Mesothelial cell of epicardium (in vitro differentiated cells): ENCODE measurements at regions not wholly inside any gene's neighbourhood (a gene's known extent, or its start where the extent isn't known, plus 50 kb on each side); places are given as distances from the start of the nearest gene placed in this dataset.

Experiments
- DNase-seq, 2 experiments: peaks; one replicate each; pipeline ENCODE4 v3.0.0; 2021; ENCODE audit warnings: low spot score in 2 of 2; ENCODE audit not compliant: unreplicated experiment in 2 of 2
- H3K27ac Mint-ChIP-seq: 2 replicates; pipeline ENCODE4 v1.8.0; 2021; ENCODE audit warnings: mixed read lengths
- H3K27me3 Mint-ChIP-seq: 2 replicates; pipeline ENCODE4 v1.8.0; 2021; ENCODE audit warnings: low read depth, mixed read lengths
- H3K36me3 Mint-ChIP-seq: 2 replicates; pipeline ENCODE4 v1.8.0; 2021; ENCODE audit warnings: mixed read lengths
- H3K4me1 Mint-ChIP-seq: 2 replicates; pipeline ENCODE4 v1.8.0; 2021; ENCODE audit warnings: mixed read lengths
- H3K4me3 Mint-ChIP-seq: 2 replicates; pipeline ENCODE4 v1.8.0; 2021; ENCODE audit warnings: mild to moderate bottlenecking, moderate library complexity, mixed read lengths
- H3K9me3 Mint-ChIP-seq: 2 replicates; pipeline ENCODE4 v1.8.0; 2021; ENCODE audit warnings: mixed read lengths
- CTCF ChIP-seq: fragments of 200-600 bp; sonication (generic); IDR thresholded peaks from one replicate; pipeline ENCODE4 v1.5.0; 2021; ENCODE audit warnings: antibody characterized with exemption; ENCODE audit not compliant: unreplicated experiment

- peak overlapping the region; percentile 32 for H3K27ac Mint-ChIP-seq
- no peaks in the 10 kb centered on the region for H3K27me3 Mint-ChIP-seq
- no peak for DNase-seq
- H3K4me3 Mint-ChIP-seq: no peak overlapping the region
- TF ChIP-seq CTCF: no peak
- H3K4me1 Mint-ChIP-seq: peaks cover 38% of the 10 kb centered on the region
- H3K9me3 Mint-ChIP-seq: peaks cover 8% of the 10 kb centered on the region
- no peaks in the 10 kb centered on the region for H3K36me3 Mint-ChIP-seq
These were observed 1083.8 kb upstream of the NUDT12 start for GRCh38 chr5:104646416-104646815.

DNA sequence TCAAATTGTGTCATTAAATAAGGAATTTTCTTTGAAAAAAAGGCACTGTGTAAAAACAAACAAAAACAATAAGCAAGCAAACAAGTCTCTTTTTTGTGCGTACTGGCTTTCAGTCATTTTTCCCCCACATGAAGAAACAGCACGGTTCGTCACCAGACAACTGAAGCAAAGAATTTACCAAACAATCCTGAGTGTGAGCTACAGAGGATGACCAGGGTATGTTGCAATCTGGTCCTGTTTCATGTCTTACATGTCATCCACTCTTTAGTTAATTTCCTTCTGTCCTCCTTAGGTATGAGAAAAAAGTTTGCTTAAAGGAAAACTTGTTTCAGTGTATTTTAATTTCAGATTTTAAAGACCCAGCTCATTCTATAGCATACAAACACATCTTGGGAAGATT lies 1080.7 kb upstream of the NUDT12 start:
- TF ChIP-seq CTCF: no peak
- no peak overlapping the region for H3K4me3 Mint-ChIP-seq
- no peaks in the 10 kb centered on the region for H3K27me3 Mint-ChIP-seq
- H3K9me3 Mint-ChIP-seq: peaks cover 8% of the 10 kb centered on the region
- no peak for DNase-seq
- no peak overlapping the region for H3K27ac Mint-ChIP-seq
- peaks cover 43% of the 10 kb centered on the region for H3K4me1 Mint-ChIP-seq
- no peaks in the 10 kb centered on the region for H3K36me3 Mint-ChIP-seq

DNA sequence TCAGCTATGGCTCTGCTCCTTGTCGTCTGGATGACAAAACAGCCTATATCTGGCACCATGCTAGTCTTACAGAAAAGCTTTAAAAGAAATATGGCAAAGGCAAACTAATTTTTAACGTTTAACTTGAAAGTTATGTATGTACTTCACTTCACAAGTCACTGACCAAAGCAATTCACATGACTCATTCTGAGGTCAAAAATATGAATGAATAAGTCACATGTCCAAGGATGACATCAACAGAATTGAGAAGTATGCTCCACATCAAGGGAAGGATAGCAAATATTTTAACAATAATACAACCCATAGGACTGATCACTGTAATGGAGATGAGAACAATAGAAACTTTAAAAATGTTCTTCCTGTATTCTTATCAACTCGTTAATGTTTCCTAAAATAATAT lies 1072.6 kb upstream of the NUDT12 start:
- no peak overlapping the region for H3K27ac Mint-ChIP-seq
- H3K36me3 Mint-ChIP-seq: no peaks in the 10 kb centered on the region
- H3K27me3 Mint-ChIP-seq: no peaks in the 10 kb centered on the region
- no peak for TF ChIP-seq CTCF
- no peak for DNase-seq
- no peak overlapping the region for H3K4me3 Mint-ChIP-seq
- peaks cover 3% of the 10 kb centered on the region for H3K9me3 Mint-ChIP-seq
- peaks cover 4% of the 10 kb centered on the region for H3K4me1 Mint-ChIP-seq

DNA sequence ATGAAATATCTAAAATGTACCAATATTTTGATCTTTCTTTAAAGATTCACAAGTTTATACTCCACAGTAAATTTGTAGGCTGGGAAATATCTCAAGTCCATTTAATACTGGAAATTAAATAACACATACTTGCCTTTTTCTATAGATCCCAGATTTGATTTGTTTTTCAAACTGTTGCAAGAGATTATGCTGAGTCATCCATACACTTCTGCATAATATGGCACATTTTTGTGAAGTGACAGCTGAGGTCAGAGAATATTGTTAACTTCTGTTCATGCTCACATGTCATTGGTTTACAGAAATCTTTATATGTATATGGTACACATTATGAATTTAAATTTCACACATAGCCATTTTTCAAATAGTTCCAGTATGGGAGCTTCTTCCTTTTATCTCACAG lies 1066.3 kb upstream of the NUDT12 start:
- no peak overlapping the region for H3K27ac Mint-ChIP-seq
- no peak overlapping the region for H3K4me3 Mint-ChIP-seq
- no peaks in the 10 kb centered on the region for H3K27me3 Mint-ChIP-seq
- H3K4me1 Mint-ChIP-seq: no peaks in the 10 kb centered on the region
- no peak for DNase-seq
- peaks cover 13% of the 10 kb centered on the region for H3K9me3 Mint-ChIP-seq
- no peak for TF ChIP-seq CTCF
- peaks cover 2% of the 10 kb centered on the region for H3K36me3 Mint-ChIP-seq

DNA sequence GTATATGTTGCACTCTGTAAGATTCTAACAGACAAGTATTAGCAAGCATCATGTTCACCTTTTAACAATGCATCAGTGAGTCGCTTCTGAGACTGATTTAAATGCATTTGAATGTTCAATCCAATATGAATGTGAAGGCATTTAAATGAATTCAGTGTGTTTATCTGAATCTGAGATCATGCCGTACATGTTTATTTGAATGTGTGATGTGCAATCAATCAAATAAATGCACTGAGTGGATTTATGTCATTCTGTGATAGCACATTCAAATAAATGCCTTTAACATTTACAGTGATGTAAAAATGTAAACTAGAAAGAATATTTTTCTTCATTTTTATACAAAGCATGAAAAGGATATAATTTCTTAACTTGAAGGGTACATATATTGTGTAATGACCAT lies 1063.5 kb upstream of the NUDT12 start:
- Mint-ChIP-seq H3K4me1 (no peaks in the 10 kb centered on the region), H3K36me3 (peaks cover 2% of the 10 kb centered on the region), H3K9me3 (peaks cover 13% of the 10 kb centered on the region), H3K4me3 (no peak overlapping the region), H3K27ac (no peak overlapping the region), H3K27me3 (no peaks in the 10 kb centered on the region)
- no peak for DNase-seq
- no peak for TF ChIP-seq CTCF

GRCh38 chr5:104612005-104612404 lies 1049.4 kb upstream of the NUDT12 start:
- DNase-seq: no peak
- no peak for TF ChIP-seq CTCF
- no peaks in the 10 kb centered on the region for H3K9me3 Mint-ChIP-seq
- no peaks in the 10 kb centered on the region for H3K27me3 Mint-ChIP-seq
- peaks cover 5% of the 10 kb centered on the region for H3K4me1 Mint-ChIP-seq
- H3K36me3 Mint-ChIP-seq: no peaks in the 10 kb centered on the region
- H3K4me3 Mint-ChIP-seq: no peak overlapping the region
- no peak overlapping the region for H3K27ac Mint-ChIP-seq
